IMR-90 (cell line): ENCODE measurements at regions not wholly inside any gene's neighbourhood (a gene's known extent, or its start where the extent isn't known, plus 50 kb on each side); places are given as distances from the start of the nearest gene placed in this dataset.

ENCODE experiments used
- ATAC-seq: fragments of 200-7000 bp; cut with Tn5 transposase; 2 replicates; pipeline ENCODE4 v1.9.1; 2020; ENCODE audit warnings: low read depth, mild to moderate bottlenecking, moderate library complexity
- BruUV-seq: library from RNA; stranded (reverse); fragments of 400-500 nt; replicated peaks from 2 replicates; lab custom pipeline; 2021; lab: Mats Ljungman, UMichigan
- CTCF ChIA-PET: fragments of 300-600 bp; formaldehyde crosslinking; extraction: SDS; loops from one replicate; lab custom pipeline; 2021; ENCODE audit warnings: antibody characterized with exemption; lab: Yijun Ruan, JAX
- POLR2A ChIA-PET: fragments of 300-600 bp; sonication (Branson Sonifier 250); formaldehyde crosslinking; loops from one replicate; lab custom pipeline; 2022; ENCODE audit warnings: antibody characterized with exemption; ENCODE audit not compliant: unreplicated experiment; lab: Charles Lee
- DNase-seq: peaks from one replicate; pipeline ENCODE4 v3.0.0; 2013
- H2AFZ ChIP-seq: replicated peaks from 2 replicates; pipeline ENCODE3; 2013; ENCODE audit warnings: low read length, mild to moderate bottlenecking; ENCODE audit not compliant: poor library complexity
- H2AK5ac ChIP-seq: 2 replicates; pipeline ENCODE4 v1.6.1; 2013; ENCODE audit warnings: low read depth, low read length, inconsistent platforms
- H2AK9ac ChIP-seq: replicated peaks from 2 replicates; pipeline ENCODE3; 2013; ENCODE audit warnings: mild to moderate bottlenecking, low read depth, low read length, moderate library complexity; ENCODE audit not compliant: poor library complexity
- H2BK120ac ChIP-seq: 2 replicates; pipeline ENCODE4 v1.6.1; 2013; ENCODE audit warnings: low read depth, low read length, inconsistent platforms
- H2BK15ac ChIP-seq: 3 replicates; pipeline ENCODE4 v1.6.1; 2013; ENCODE audit warnings: low read depth, low read length, inconsistent platforms
- H2BK20ac ChIP-seq: 2 replicates; pipeline ENCODE4 v1.6.1; 2013; ENCODE audit warnings: low read depth, mild to moderate bottlenecking, inconsistent platforms, low read length, moderate library complexity
- H2BK5ac ChIP-seq: 2 replicates; pipeline ENCODE4 v1.6.1; 2013; ENCODE audit warnings: mild to moderate bottlenecking, low read depth, low read length, inconsistent platforms; ENCODE audit not compliant: poor library complexity, severe bottlenecking
- H3K14ac ChIP-seq: replicated peaks from 2 replicates; pipeline ENCODE4 v1.6.1; 2013; ENCODE audit warnings: low read depth, low read length, inconsistent platforms
- H3K18ac ChIP-seq: 2 replicates; pipeline ENCODE4 v1.6.1; 2013; ENCODE audit warnings: low read depth, low read length, control low read depth
- H3K23ac ChIP-seq: 2 replicates; pipeline ENCODE4 v1.6.1; 2013; ENCODE audit warnings: low read depth, low read length, inconsistent platforms
- H3K27ac ChIP-seq: 2 replicates; pipeline ENCODE4 v1.5.1; 2013; ENCODE audit warnings: mild to moderate bottlenecking, control low read depth, low read length; ENCODE audit not compliant: insufficient read depth
- H3K27me3 ChIP-seq: 2 replicates; pipeline ENCODE4 v1.6.1; 2013; ENCODE audit warnings: low read length; ENCODE audit not compliant: control insufficient read depth, insufficient read depth
- H3K36me3 ChIP-seq: 2 replicates; pipeline ENCODE4 v1.6.1; 2013; ENCODE audit warnings: low read length, mixed read lengths; ENCODE audit not compliant: control insufficient read depth, insufficient read depth
- H3K4ac ChIP-seq: 2 replicates; pipeline ENCODE4 v1.6.1; 2013; ENCODE audit warnings: low read depth, low read length, inconsistent platforms
- H3K4me1 ChIP-seq: 2 replicates; pipeline ENCODE4 v1.6.1; 2013; ENCODE audit warnings: low read length, mixed read lengths; ENCODE audit not compliant: control insufficient read depth, insufficient read depth
- H3K4me2 ChIP-seq: 2 replicates; pipeline ENCODE4 v1.6.1; 2013; ENCODE audit warnings: low read depth, mild to moderate bottlenecking, control low read depth, low read length, moderate library complexity
- H3K4me3 ChIP-seq: 2 replicates; pipeline ENCODE4 v1.5.1; 2013; ENCODE audit warnings: low read depth, mild to moderate bottlenecking, control low read depth, low read length, moderate library complexity; ENCODE audit not compliant: insufficient read depth
- H3K56ac ChIP-seq: 2 replicates; pipeline ENCODE4 v1.6.1; 2013; ENCODE audit warnings: low read length, inconsistent platforms; ENCODE audit not compliant: insufficient read depth; ENCODE audit errors: extremely low read depth
- H3K79me1 ChIP-seq, 2 experiments: 2 replicates each; pipeline ENCODE4 v1.6.1; 2013; ENCODE audit warnings: low read length in 2 of 2, inconsistent platforms in 1 of 2, low read depth in 1 of 2
- H3K9ac ChIP-seq: 2 replicates; pipeline ENCODE4 v1.6.1; 2013; ENCODE audit warnings: low read depth, low read length, control low read depth
- H3K9me1 ChIP-seq: 2 replicates; pipeline ENCODE4 v1.6.1; 2013; ENCODE audit warnings: low read length, inconsistent platforms; ENCODE audit not compliant: insufficient read depth
- H3K9me3 ChIP-seq: 2 replicates; pipeline ENCODE4 v1.6.1; 2013; ENCODE audit warnings: low read length; ENCODE audit not compliant: control insufficient read depth, insufficient read depth
- H4K20me1 ChIP-seq: 2 replicates; pipeline ENCODE4 v1.6.1; 2013; ENCODE audit warnings: low read length, inconsistent platforms; ENCODE audit not compliant: insufficient read depth
- H4K5ac ChIP-seq: 2 replicates; pipeline ENCODE4 v1.6.1; 2013; ENCODE audit warnings: mild to moderate bottlenecking, low read depth, low read length, control low read depth
- H4K8ac ChIP-seq, 2 experiments: 2 replicates each; pipeline ENCODE4 v1.6.1; 2013; ENCODE audit warnings: low read depth in 2 of 2, low read length in 2 of 2, control low read depth in 1 of 2, inconsistent platforms in 1 of 2
- H4K91ac ChIP-seq: 2 replicates; pipeline ENCODE4 v1.6.1; 2013; ENCODE audit warnings: low read depth, low read length, inconsistent platforms; ENCODE audit not compliant: insufficient read depth
- CHD1 ChIP-seq: IDR thresholded peaks from 2 replicates; pipeline ENCODE4 v1.6.1; 2012; ENCODE audit warnings: low read depth, low read length, improper control_type of control experiment
- POLR2A ChIP-seq: IDR thresholded peaks from 2 replicates; pipeline ENCODE4 v1.6.1; 2012; ENCODE audit warnings: mild to moderate bottlenecking, low read depth, low read length
- RFX5 ChIP-seq: IDR thresholded peaks from 2 replicates; pipeline ENCODE4 v1.8.0; 2012; ENCODE audit warnings: low read depth, mild to moderate bottlenecking, low read length, moderate library complexity
- WGBS, 2 experiments: methylation state at CpG; one replicate each; pipeline versions ENCODE4 v1.1.5 to v1.1.7; 2013; ENCODE audit warnings: missing lambda C conversion rate in 2 of 2; ENCODE audit not compliant: insufficient read length in 1 of 2; ENCODE audit errors: extremely low coverage in 2 of 2; 5-methylcytosine and 5-hydroxymethylcytosine counted together
- dilution Hi-C: fragments of 300-500 bp; cut with HindIII; formaldehyde crosslinking; loops from one replicate; pipeline ENCODE4 v1.14.3; 2018; ENCODE audit warnings: low sequenced_read_pairs; ENCODE audit not compliant: unreplicated experiment
- in situ Hi-C: fragments of 300-500 bp; cut with MboI; formaldehyde crosslinking; loops from 3 replicates; pipeline ENCODE4 v1.14.3; 2019; ENCODE audit warnings: low sequenced_read_pairs, inconsistent platforms, mixed read lengths
- intact Hi-C: fragments of 100-400 bp; cut with micrococcal nuclease; formaldehyde crosslinking; loops from 2 replicates; pipeline ENCODE4 v1.10.0; 2022
- TF ChIP-seq, protein P1 (sequence below): conservative IDR thresholded peaks from 2 replicates; pipeline ENCODE4 v1.5.1; 2012; ENCODE audit warnings: mild to moderate bottlenecking, low read depth, low read length, improper control_type of control experiment

DNA sequence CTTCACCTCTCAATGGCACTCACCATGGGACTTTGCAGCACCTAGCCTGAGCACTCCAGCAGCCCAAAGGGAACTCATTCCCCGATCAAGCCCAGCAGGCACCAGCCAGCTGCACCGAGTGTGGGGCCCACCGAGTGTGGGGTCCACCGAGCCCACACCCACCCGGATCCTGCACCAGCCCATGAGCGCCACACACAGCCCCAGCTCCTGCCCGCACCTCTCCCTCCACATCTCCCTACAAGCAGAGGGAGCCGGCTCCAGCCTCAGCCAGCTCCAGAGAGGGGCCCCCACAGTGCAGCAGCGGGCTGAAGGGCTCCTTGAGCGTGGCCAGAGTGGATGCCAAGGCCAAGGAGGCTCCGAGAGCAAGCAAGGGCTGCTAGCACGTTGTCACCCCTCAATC is 1182.4 kb downstream of the HACE1 start:
- BruUV-seq, result no TSS peak
- no peak overlapping the region for H2AK5ac ChIP-seq
- peaks cover 8% of the 10 kb centered on the region for H3K9me3 ChIP-seq
- H3K9me1 ChIP-seq, result no peaks in the 10 kb centered on the region
- no peak overlapping the region for H2BK120ac ChIP-seq
- no peak overlapping the region for H4K91ac ChIP-seq
- H4K5ac ChIP-seq, result no peak overlapping the region
- TF ChIP-seq, protein P1, sequence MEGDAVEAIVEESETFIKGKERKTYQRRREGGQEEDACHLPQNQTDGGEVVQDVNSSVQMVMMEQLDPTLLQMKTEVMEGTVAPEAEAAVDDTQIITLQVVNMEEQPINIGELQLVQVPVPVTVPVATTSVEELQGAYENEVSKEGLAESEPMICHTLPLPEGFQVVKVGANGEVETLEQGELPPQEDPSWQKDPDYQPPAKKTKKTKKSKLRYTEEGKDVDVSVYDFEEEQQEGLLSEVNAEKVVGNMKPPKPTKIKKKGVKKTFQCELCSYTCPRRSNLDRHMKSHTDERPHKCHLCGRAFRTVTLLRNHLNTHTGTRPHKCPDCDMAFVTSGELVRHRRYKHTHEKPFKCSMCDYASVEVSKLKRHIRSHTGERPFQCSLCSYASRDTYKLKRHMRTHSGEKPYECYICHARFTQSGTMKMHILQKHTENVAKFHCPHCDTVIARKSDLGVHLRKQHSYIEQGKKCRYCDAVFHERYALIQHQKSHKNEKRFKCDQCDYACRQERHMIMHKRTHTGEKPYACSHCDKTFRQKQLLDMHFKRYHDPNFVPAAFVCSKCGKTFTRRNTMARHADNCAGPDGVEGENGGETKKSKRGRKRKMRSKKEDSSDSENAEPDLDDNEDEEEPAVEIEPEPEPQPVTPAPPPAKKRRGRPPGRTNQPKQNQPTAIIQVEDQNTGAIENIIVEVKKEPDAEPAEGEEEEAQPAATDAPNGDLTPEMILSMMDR, result no peak
- TF ChIP-seq POLR2A, result no peak
- no peak for TF ChIP-seq RFX5
- TF ChIP-seq CHD1, result no peak
- in situ Hi-C loops, result no loop called here
- no peak overlapping the region for H2BK15ac ChIP-seq
- H3K9ac ChIP-seq, result no peak overlapping the region
- dilution Hi-C loops, result no loop called here
- H3K27me3 ChIP-seq, result no peaks in the 10 kb centered on the region
- H3K23ac ChIP-seq, result no peak overlapping the region
- H3K56ac ChIP-seq, result no peak overlapping the region
- ChIA-PET CTCF (no interaction called here), POLR2A (no interaction called here)
- H4K8ac ChIP-seq, result no peak overlapping the region
- no peaks in the 10 kb centered on the region for H3K4me1 ChIP-seq
- H3K27ac ChIP-seq, result no peak overlapping the region
- H4K20me1 ChIP-seq, result no peaks in the 10 kb centered on the region
- no peak overlapping the region for H2AK9ac ChIP-seq
- no peak overlapping the region for H3K4ac ChIP-seq
- ATAC-seq (no peak), DNase-seq (no peak)
- H3K36me3 ChIP-seq, result no peaks in the 10 kb centered on the region
- no peaks in the 10 kb centered on the region for H3K79me1 ChIP-seq
- no peak overlapping the region for H3K4me3 ChIP-seq
- no peak overlapping the region for H3K4me2 ChIP-seq
- no CpG with 5 or more reads among the region's 12 CpGs for WGBS, 2 experiments
- H3K18ac ChIP-seq, result no peak overlapping the region
- no peak overlapping the region for H2BK20ac ChIP-seq
- intact Hi-C loops, result no loop called here
- no peak overlapping the region for H3K14ac ChIP-seq
- H2BK5ac ChIP-seq, result no peak overlapping the region
- H2AFZ ChIP-seq, result no peak overlapping the region
